Ovary (tissue), 3 donors: ENCODE measurements at regions not wholly inside any gene's neighbourhood (a gene's known extent, or its start where the extent isn't known, plus 50 kb on each side); places are given as distances from the start of the nearest gene placed in this dataset.

Experiments used
- CTCF ChIP-seq, 3 donors: fragments of 450-650 bp in 2 of 3; fragments of 200-600 bp in 1 of 3; IDR thresholded peaks; one replicate each; pipeline versions ENCODE4 v1.5.1 to v1.8.0; 2016 to 2022; ENCODE audit warnings: antibody characterized with exemption in 3 of 3, mild to moderate bottlenecking in 1 of 3
- EP300 ChIP-seq: sonication (generic); formaldehyde crosslinking; IDR thresholded peaks from one replicate; pipeline ENCODE4 v1.6.1; 2017; ENCODE audit warnings: antibody characterized with exemption
- POLR2A ChIP-seq: fragments of 450-650 bp; IDR thresholded peaks from one replicate; pipeline ENCODE4 v1.6.1; 2017; ENCODE audit warnings: antibody characterized with exemption, mild to moderate bottlenecking, moderate library complexity
- donor health status: DM: no; HTN: no; CAD: no.

GRCh38 chr5:7181841-7182240 lies 214.1 kb upstream of the ADCY2 start:
- TF ChIP-seq CTCF (IDR thresholded peaks at IDR 0.05) (no peak), POLR2A (no peak), EP300 (no peak)
